ENCODE measurements at regions not wholly inside any gene's neighbourhood (a gene's known extent, or its start where the extent isn't known, plus 50 kb on each side); places are given as distances from the start of the nearest gene placed in this dataset.

DNA sequence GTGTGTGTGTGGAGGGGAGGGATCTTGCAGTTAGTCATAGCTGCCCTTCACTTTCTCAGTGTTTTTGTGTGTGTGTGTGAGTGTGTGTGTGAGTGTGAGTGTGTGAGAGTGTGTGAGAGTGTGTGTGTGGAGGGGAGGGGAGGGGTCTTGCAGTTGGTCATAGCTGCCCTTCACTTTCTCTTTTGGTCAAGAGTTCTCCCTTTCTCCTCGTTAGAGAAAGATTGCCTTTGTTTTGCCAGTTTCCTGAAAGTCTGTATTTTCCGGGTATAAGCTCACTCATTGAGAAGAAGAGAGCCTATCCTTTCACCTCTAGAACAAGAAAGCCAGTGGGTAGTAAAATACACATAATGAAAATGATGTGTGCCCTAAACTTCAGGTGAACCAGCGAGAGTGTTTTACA lies 75.2 kb upstream of the ENPP6 start:
- TF ChIP-seq, protein P1, sequence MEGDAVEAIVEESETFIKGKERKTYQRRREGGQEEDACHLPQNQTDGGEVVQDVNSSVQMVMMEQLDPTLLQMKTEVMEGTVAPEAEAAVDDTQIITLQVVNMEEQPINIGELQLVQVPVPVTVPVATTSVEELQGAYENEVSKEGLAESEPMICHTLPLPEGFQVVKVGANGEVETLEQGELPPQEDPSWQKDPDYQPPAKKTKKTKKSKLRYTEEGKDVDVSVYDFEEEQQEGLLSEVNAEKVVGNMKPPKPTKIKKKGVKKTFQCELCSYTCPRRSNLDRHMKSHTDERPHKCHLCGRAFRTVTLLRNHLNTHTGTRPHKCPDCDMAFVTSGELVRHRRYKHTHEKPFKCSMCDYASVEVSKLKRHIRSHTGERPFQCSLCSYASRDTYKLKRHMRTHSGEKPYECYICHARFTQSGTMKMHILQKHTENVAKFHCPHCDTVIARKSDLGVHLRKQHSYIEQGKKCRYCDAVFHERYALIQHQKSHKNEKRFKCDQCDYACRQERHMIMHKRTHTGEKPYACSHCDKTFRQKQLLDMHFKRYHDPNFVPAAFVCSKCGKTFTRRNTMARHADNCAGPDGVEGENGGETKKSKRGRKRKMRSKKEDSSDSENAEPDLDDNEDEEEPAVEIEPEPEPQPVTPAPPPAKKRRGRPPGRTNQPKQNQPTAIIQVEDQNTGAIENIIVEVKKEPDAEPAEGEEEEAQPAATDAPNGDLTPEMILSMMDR (IDR thresholded peaks at IDR 0.05): no peak
- no peak for TF ChIP-seq POLR2A (IDR thresholded peaks at IDR 0.05)
